Psoas muscle (tissue), 7 donors: ENCODE measurements at regions not wholly inside any gene's neighbourhood (a gene's known extent, or its start where the extent isn't known, plus 50 kb on each side); places are given as distances from the start of the nearest gene placed in this dataset.

Source experiments
- ATAC-seq, 4 donors: fragments of 200-7000 bp; cut with Tn5 transposase; one replicate each; pipeline ENCODE4 v1.9.1; 2020; ENCODE audit warnings: moderate library complexity in 3 of 4, mild to moderate bottlenecking in 2 of 4
- DNase-seq, 2 donors: peaks; one replicate each; pipeline ENCODE4 v3.0.0-alpha.2; 2020
- H3K27ac ChIP-seq: fragments of 200-600 bp; one replicate; pipeline ENCODE4 v1.8.0; 2022
- H3K27me3 ChIP-seq, 3 donors: fragments of 200-600 bp in 1 of 3; one replicate each; pipeline versions ENCODE4 v1.6.1 to v1.8.0; 2013 to 2022; ENCODE audit warnings: low read length in 2 of 3, mild to moderate bottlenecking in 2 of 3, moderate library complexity in 1 of 3; ENCODE audit not compliant: insufficient read depth in 3 of 3
- H3K36me3 ChIP-seq, 2 donors: fragments of 200-600 bp in 1 of 2; one replicate each; pipeline versions ENCODE4 v1.6.1 to v1.8.0; 2013 to 2022; ENCODE audit warnings: low read depth in 1 of 2, mild to moderate bottlenecking in 1 of 2, moderate library complexity in 1 of 2; ENCODE audit not compliant: insufficient read depth in 1 of 2
- H3K4me1 ChIP-seq: fragments of 200-600 bp; one replicate; pipeline ENCODE4 v1.8.0; 2022
- H3K4me3 ChIP-seq: fragments of 200-600 bp; one replicate; pipeline ENCODE4 v1.8.0; 2022; ENCODE audit warnings: mild to moderate bottlenecking
- H3K9me3 ChIP-seq: fragments of 200-600 bp; one replicate; pipeline ENCODE4 v1.8.0; 2022
- CTCF ChIP-seq: fragments of 200-600 bp; IDR thresholded peaks from one replicate; pipeline ENCODE4 v1.8.0; 2022; ENCODE audit warnings: antibody characterized with exemption
- WGBS, 3 donors: extraction: QIAGEN DNeasy Blood & Tissue Kit; methylation state at CpG; one replicate each; pipeline versions ENCODE4 v1.1.6 to v1.1.7; 2013; 5-methylcytosine and 5-hydroxymethylcytosine counted together
- intact Hi-C, 2 donors: fragments of 100-400 bp; cut with DNase I; formaldehyde crosslinking; loops; one replicate each; pipeline versions ENCODE4 v1.11.0 to v1.14.2; 2022
- donor health status: healthy with polysubstance abuse.
- donor health status: DM: no; HTN: no; CAD: no; lungs with moderate emphysema.
- donor health status: Bipolar disorder and iron deficiency.
- donor health status: healthy.
- donor health status: DM: yes; HTN: yes; CAD: no.
- donor health status: DM: no; HTN: no; CAD: no.
- donor health status: DM: yes; HTN: yes; CAD: no.

DNA sequence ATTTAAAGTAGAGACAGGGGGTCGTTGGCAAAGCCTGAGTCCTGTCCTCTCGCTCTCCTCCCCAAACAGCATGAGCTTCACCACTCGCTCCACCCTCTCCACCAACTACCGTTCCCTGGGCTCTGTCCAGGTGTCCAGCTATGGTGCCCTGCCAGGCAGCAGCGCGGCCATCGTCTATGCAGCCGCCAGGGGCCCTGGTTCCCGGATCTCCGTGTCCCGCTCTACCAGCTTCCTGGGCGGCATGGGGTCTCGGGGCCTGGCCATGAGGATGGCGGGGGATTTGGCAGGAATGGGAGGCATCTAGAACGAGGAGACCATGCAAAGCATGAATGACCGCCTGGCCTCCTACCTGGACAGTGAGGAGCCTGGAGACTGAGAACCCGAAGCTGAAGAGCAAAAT lies 1117.2 kb upstream of the MIR17HG start:
- 90 to 97% (median 94%) methylated on average over 17 of the region's 17 CpGs for WGBS, 3 donors
- Histone ChIP-seq H3K4me1 (no peaks in the 10 kb centered on the region), H3K27ac (no peak overlapping the region), H3K9me3 (no peaks in the 10 kb centered on the region), H3K36me3 (no peaks in the 10 kb centered on the region), H3K27me3 (no peaks in the 10 kb centered on the region), H3K4me3 (no peak overlapping the region)
- intact Hi-C loops, result no loop called here
- TF ChIP-seq CTCF, result no peak
- ATAC-seq (no peak), DNase-seq (no peak)

GRCh38 chr13:90232291-90232690 lies 1115.2 kb upstream of the MIR17HG start:
- intact Hi-C loops, result no loop called here
- Histone ChIP-seq H3K9me3 (no peaks in the 10 kb centered on the region), H3K4me1 (no peaks in the 10 kb centered on the region), H3K27me3 (no peaks in the 10 kb centered on the region), H3K4me3 (no peak overlapping the region), H3K27ac (no peak overlapping the region), H3K36me3 (no peaks in the 10 kb centered on the region)
- DNase-seq, result no peak
- no peak for ATAC-seq
- no peak for TF ChIP-seq CTCF

DNA sequence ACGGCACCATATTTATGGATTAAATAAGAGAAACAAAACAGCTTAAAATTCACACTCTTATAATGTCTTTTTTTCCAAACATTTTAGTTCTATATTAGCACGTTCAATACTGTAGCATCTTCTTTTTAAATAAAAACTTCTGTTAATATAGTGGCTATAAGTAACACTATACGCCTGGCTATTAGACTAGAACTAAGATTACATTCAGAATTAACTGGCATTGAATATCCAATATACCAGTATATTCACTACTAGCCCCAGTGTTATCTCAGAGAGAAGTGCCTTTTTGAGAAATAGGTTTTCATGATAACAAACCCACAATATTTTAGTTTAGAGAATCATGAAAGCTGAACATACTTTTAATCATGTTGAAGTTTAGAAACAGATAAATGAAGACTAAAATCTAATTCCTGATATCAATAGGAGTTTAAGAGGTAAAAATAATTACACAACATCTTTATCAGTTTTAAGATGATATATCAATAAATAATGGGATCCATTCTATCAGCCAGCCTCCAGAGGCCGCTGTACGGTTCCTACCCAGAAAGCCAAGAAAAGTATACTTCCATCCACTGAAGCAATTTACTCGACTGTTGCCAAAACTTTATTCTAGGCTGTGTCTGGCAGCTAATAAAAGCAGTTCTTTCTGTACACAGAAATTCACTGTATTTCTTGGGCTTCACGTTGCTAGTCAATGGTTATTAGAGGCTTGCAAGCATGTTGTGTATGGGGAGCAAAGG lies 1113.4 kb upstream of the MIR17HG start:
- ATAC-seq (no peak), DNase-seq (no peak)
- H3K4me1 ChIP-seq, result no peaks in the 10 kb centered on the region
- no peaks in the 10 kb centered on the region for H3K36me3 ChIP-seq
- H3K27me3 ChIP-seq, result no peaks in the 10 kb centered on the region
- no peak for TF ChIP-seq CTCF
- 72 to 82% (median 78%) methylated on average over 7 of the region's 7 CpGs for WGBS, 3 donors
- intact Hi-C loops, result no loop called here
- no peak overlapping the region for H3K27ac ChIP-seq
- no peak overlapping the region for H3K4me3 ChIP-seq
- H3K9me3 ChIP-seq, result no peaks in the 10 kb centered on the region

- Histone ChIP-seq H3K4me1 (no peaks in the 10 kb centered on the region), H3K36me3 (no peaks in the 10 kb centered on the region), H3K9me3 (no peaks in the 10 kb centered on the region), H3K4me3 (no peak overlapping the region), H3K27me3 (no peaks in the 10 kb centered on the region), H3K27ac (no peak overlapping the region)
- ATAC-seq, result no peak
- intact Hi-C loops, result no loop called here
- no peak for DNase-seq
- no peak for TF ChIP-seq CTCF
Observed at GRCh38 chr13:90237852-90238251, 1109.6 kb upstream of the MIR17HG start.

GRCh38 chr13:90238413-90238812 lies 1109.1 kb upstream of the MIR17HG start:
- no peak for TF ChIP-seq CTCF
- ATAC-seq, result no peak
- intact Hi-C loops, result no loop called here
- Histone ChIP-seq H3K36me3 (no peaks in the 10 kb centered on the region), H3K4me3 (no peak overlapping the region), H3K27me3 (no peaks in the 10 kb centered on the region), H3K9me3 (no peaks in the 10 kb centered on the region), H3K27ac (no peak overlapping the region), H3K4me1 (no peaks in the 10 kb centered on the region)
- DNase-seq, result no peak
- 20 to 29% (median 25%) methylated on average over 4 of the region's 4 CpGs for WGBS, 3 donors
